DND-41 (cell line): ENCODE measurements at regions not wholly inside any gene's neighbourhood (a gene's known extent, or its start where the extent isn't known, plus 50 kb on each side); places are given as distances from the start of the nearest gene placed in this dataset.

Experiments
- ATAC-seq: fragments of 200-7000 bp; cut with Tn5 transposase; 3 replicates; pipeline ENCODE4 v1.9.1; 2021; ENCODE audit warnings: low read depth; ENCODE audit not compliant: insufficient read depth
- DNase-seq: peaks from one replicate; pipeline ENCODE4 v3.0.0-alpha.2; 2020
- H2AFZ ChIP-seq: 2 replicates; pipeline ENCODE4 v1.6.0; 2012; ENCODE audit warnings: low read depth, low read length
- H3K27ac ChIP-seq: 2 replicates; pipeline ENCODE4 v1.5.1; 2012; ENCODE audit warnings: low read length, inconsistent platforms
- H3K27me3 ChIP-seq: fragments of 200-600 bp; sonication (generic); 2 replicates; pipeline ENCODE4 v1.6.0; 2012; ENCODE audit warnings: low read length, mild to moderate bottlenecking, inconsistent platforms; ENCODE audit not compliant: insufficient read depth, poor library complexity
- H3K36me3 ChIP-seq: 2 replicates; pipeline ENCODE4 v1.5.1; 2012; ENCODE audit warnings: low read length, inconsistent platforms; ENCODE audit not compliant: insufficient read depth
- H3K4me1 ChIP-seq: 2 replicates; pipeline ENCODE4 v1.5.1; 2012; ENCODE audit warnings: mild to moderate bottlenecking, low read length; ENCODE audit not compliant: insufficient read depth
- H3K4me2 ChIP-seq: 2 replicates; pipeline ENCODE4 v1.6.0; 2012; ENCODE audit warnings: mild to moderate bottlenecking, moderate library complexity, low read length, inconsistent platforms; ENCODE audit not compliant: insufficient read depth
- H3K4me3 ChIP-seq, 2 experiments: fragments of 200-600 bp in 1 of 2; shearing (Covaris generic) in 1 of 2; 2 replicates each; pipeline ENCODE4 v1.5.1; 2012 to 2016; ENCODE audit warnings: inconsistent platforms in 2 of 2, low read length in 2 of 2, mild to moderate bottlenecking in 2 of 2, low read depth in 1 of 2, moderate library complexity in 1 of 2
- H3K79me2 ChIP-seq: 2 replicates; pipeline ENCODE4 v1.6.0; 2012; ENCODE audit warnings: low read length, inconsistent platforms; ENCODE audit not compliant: insufficient read depth
- H3K9ac ChIP-seq: 2 replicates; pipeline ENCODE4 v1.6.0; 2012; ENCODE audit warnings: low read depth, mild to moderate bottlenecking, inconsistent platforms, low read length, moderate library complexity
- H3K9me3 ChIP-seq: 2 replicates; pipeline ENCODE4 v1.5.1; 2012; ENCODE audit warnings: low read length, moderate library complexity, mild to moderate bottlenecking, inconsistent platforms; ENCODE audit not compliant: insufficient read depth, severe bottlenecking
- H4K20me1 ChIP-seq: 2 replicates; pipeline ENCODE4 v1.6.0; 2012; ENCODE audit warnings: low read length; ENCODE audit not compliant: insufficient read depth
- CTCF ChIP-seq: IDR thresholded peaks from 2 replicates; pipeline ENCODE4 v1.5.1; 2012; ENCODE audit warnings: borderline replicate concordance, low read length, moderate library complexity, mild to moderate bottlenecking; ENCODE audit not compliant: poor library complexity, severe bottlenecking; ENCODE audit errors: extremely low read depth
- EZH2 ChIP-seq: IDR thresholded peaks from 3 replicates; pipeline ENCODE4 v1.6.1; 2012; ENCODE audit warnings: borderline replicate concordance, low read depth, mild to moderate bottlenecking, moderate library complexity, low read length, inconsistent platforms; ENCODE audit not compliant: severe bottlenecking

- no peaks in the 10 kb centered on the region for H3K4me1 ChIP-seq
- H3K4me3 ChIP-seq: no peak overlapping the region
- TF ChIP-seq EZH2 (no peak), CTCF (no peak)
- H3K9ac ChIP-seq: no peak overlapping the region
- no peaks in the 10 kb centered on the region for H4K20me1 ChIP-seq
- ATAC-seq (no peak), DNase-seq (no peak)
- no peaks in the 10 kb centered on the region for H3K36me3 ChIP-seq
- no peaks in the 10 kb centered on the region for H3K9me3 ChIP-seq
- H3K27me3 ChIP-seq: no peaks in the 10 kb centered on the region
- no peak overlapping the region for H3K4me2 ChIP-seq
- no peaks in the 10 kb centered on the region for H3K79me2 ChIP-seq
- H3K27ac ChIP-seq: no peak overlapping the region
- no peak overlapping the region for H2AFZ ChIP-seq
Observed at GRCh38 chr5:107277485-107278125, 393.1 kb downstream of the EFNA5 start.

- no peak overlapping the region for H3K4me2 ChIP-seq
- no peaks in the 10 kb centered on the region for H3K27me3 ChIP-seq
- H3K4me1 ChIP-seq: no peaks in the 10 kb centered on the region
- H3K36me3 ChIP-seq: no peaks in the 10 kb centered on the region
- no peak overlapping the region for H2AFZ ChIP-seq
- no peak overlapping the region for H3K4me3 ChIP-seq
- TF ChIP-seq CTCF (no peak), EZH2 (no peak)
- no peaks in the 10 kb centered on the region for H3K79me2 ChIP-seq
- H4K20me1 ChIP-seq: no peaks in the 10 kb centered on the region
- no peaks in the 10 kb centered on the region for H3K9me3 ChIP-seq
- ATAC-seq (no peak), DNase-seq (no peak)
- H3K9ac ChIP-seq: no peak overlapping the region
- H3K27ac ChIP-seq: no peak overlapping the region
Observed at GRCh38 chr5:107275333-107275732, 395.4 kb downstream of the EFNA5 start.

GRCh38 chr5:107274571-107274970, 396.2 kb downstream of the EFNA5 start:
- Histone ChIP-seq H3K27ac (no peak overlapping the region), H3K4me3 (no peak overlapping the region), H3K9ac (no peak overlapping the region), H3K79me2 (no peaks in the 10 kb centered on the region), H3K9me3 (no peaks in the 10 kb centered on the region), H3K4me1 (no peaks in the 10 kb centered on the region), H2AFZ (no peak overlapping the region), H3K4me2 (no peak overlapping the region), H3K36me3 (no peaks in the 10 kb centered on the region), H3K27me3 (no peaks in the 10 kb centered on the region), H4K20me1 (no peaks in the 10 kb centered on the region)
- ATAC-seq (no peak), DNase-seq (no peak)
- TF ChIP-seq CTCF: no peak
- TF ChIP-seq EZH2: no peak

GRCh38 chr5:107272954-107273353, 397.8 kb downstream of the EFNA5 start:
- H3K79me2 ChIP-seq: no peaks in the 10 kb centered on the region

More at GRCh38 chr5:107272954-107273353, 397.8 kb downstream of the EFNA5 start:
- Histone ChIP-seq H3K9ac (no peak overlapping the region), H3K4me3 (no peak overlapping the region), H4K20me1 (no peaks in the 10 kb centered on the region), H3K4me2 (no peak overlapping the region), H3K27me3 (no peaks in the 10 kb centered on the region), H3K27ac (no peak overlapping the region), H2AFZ (no peak overlapping the region), H3K9me3 (no peaks in the 10 kb centered on the region), H3K36me3 (no peaks in the 10 kb centered on the region), H3K4me1 (no peaks in the 10 kb centered on the region)
- no peak for TF ChIP-seq CTCF
- TF ChIP-seq EZH2: no peak
- ATAC-seq (no peak), DNase-seq (no peak)
